HFF-Myc (cell line): ENCODE measurements at regions not wholly inside any gene's neighbourhood (a gene's known extent, or its start where the extent isn't known, plus 50 kb on each side); places are given as distances from the start of the nearest gene placed in this dataset.
"Not testable (repeated sequence)": the region's sequence is repeated elsewhere in the genome, so short reads cannot be mapped to it uniquely, and the experiment has no call there.

Experiments
- DNase-seq: peaks from one replicate; pipeline ENCODE4 v3.0.0-alpha.2; 2011; ENCODE audit warnings: low read depth; ENCODE audit errors: extremely low read depth
- H3K4me3 ChIP-seq: replicated peaks from 2 replicates; pipeline ENCODE4 v1.5.1; 2011; ENCODE audit warnings: low read depth, mild to moderate bottlenecking, control low read depth, low read length
- CTCF ChIP-seq: IDR thresholded peaks from 2 replicates; pipeline ENCODE4 v1.5.1; 2012; ENCODE audit warnings: mild to moderate bottlenecking, low read depth, low read length, control low read depth; ENCODE audit errors: missing control alignments

GRCh38 chr14:82963756-82964155 is 1430.1 kb upstream of the SEL1L start:
- DNase-seq = no peak
- H3K4me3 ChIP-seq = no peak overlapping the region
- TF ChIP-seq CTCF = no peak

GRCh38 chr14:82987502-82988124 is 1454.0 kb upstream of the SEL1L start:
- TF ChIP-seq CTCF = no peak
- DNase-seq = no peak
- no peak overlapping the region for H3K4me3 ChIP-seq

- H3K4me3 ChIP-seq, DNase-seq: not testable (repeated sequence)
Measured at GRCh38 chr14:82994547-82994946, 1460.9 kb upstream of the SEL1L start.

GRCh38 chr14:82999802-83000201 is 1466.1 kb upstream of the SEL1L start:
- H3K4me3 ChIP-seq = no peak overlapping the region
- no peak for DNase-seq
- TF ChIP-seq CTCF = no peak

GRCh38 chr14:83004456-83005006 is 1470.9 kb upstream of the SEL1L start:
- TF ChIP-seq CTCF = no peak
- no peak for DNase-seq

GRCh38 chr14:83006121-83006670 is 1472.5 kb upstream of the SEL1L start:
- no peak for DNase-seq
- H3K4me3 ChIP-seq = no peak overlapping the region
- TF ChIP-seq CTCF = no peak

More at GRCh38 chr14:83004456-83005006, 1470.9 kb upstream of the SEL1L start:
- no peak overlapping the region for H3K4me3 ChIP-seq

GRCh38 chr14:83007052-83007451 is 1473.4 kb upstream of the SEL1L start:
- H3K4me3 ChIP-seq, DNase-seq: not testable (repeated sequence)
